Thyroid gland (tissue), 4 donors: ENCODE measurements at regions not wholly inside any gene's neighbourhood (a gene's known extent, or its start where the extent isn't known, plus 50 kb on each side); places are given as distances from the start of the nearest gene placed in this dataset.

Experiments used
- DNase-seq, 2 donors: peaks; one replicate each; pipeline ENCODE4 v3.0.0-alpha.2; 2019
- H3K27ac ChIP-seq, 3 donors: fragments of 200-600 bp; sonication (generic); 1 replicate in 2 of 3; 2 replicates in 1 of 3; pipeline ENCODE4 v1.5.1; 2016 to 2019; ENCODE audit warnings: mild to moderate bottlenecking in 1 of 3, moderate library complexity in 1 of 3
- H3K27me3 ChIP-seq: fragments of 200-600 bp; sonication (generic); one replicate; pipeline ENCODE4 v1.5.1; 2019
- H3K36me3 ChIP-seq, 2 donors: fragments of 200-600 bp; sonication (generic); one replicate each; pipeline ENCODE4 v1.5.1; 2016 to 2019
- H3K4me1 ChIP-seq, 2 donors: fragments of 200-600 bp; sonication (generic); one replicate each; pipeline ENCODE4 v1.5.1; 2017 to 2019
- H3K4me3 ChIP-seq, 3 donors: fragments of 200-600 bp; sonication (generic); replicated peaks in 1 of 3; 1 replicate in 2 of 3; 2 replicates in 1 of 3; pipeline ENCODE4 v1.5.1; 2016; ENCODE audit warnings: mild to moderate bottlenecking in 1 of 3
- H3K9me3 ChIP-seq: fragments of 200-600 bp; sonication (generic); one replicate; pipeline ENCODE4 v1.5.1; 2017
- CTCF ChIP-seq, 6 experiments: fragments of 200-600 bp in 3 of 6; fragments of 450-650 bp in 3 of 6; sonication (generic) in 3 of 6; IDR thresholded peaks; one replicate each; pipeline ENCODE4 v1.5.1; 2016 to 2019; ENCODE audit warnings: antibody characterized with exemption in 6 of 6, mild to moderate bottlenecking in 2 of 6, inconsistent platforms in 1 of 6, moderate library complexity in 1 of 6
- POLR2A ChIP-seq, 2 donors: fragments of 450-650 bp; IDR thresholded peaks; one replicate each; pipeline ENCODE4 v1.6.1; 2017; ENCODE audit warnings: antibody characterized with exemption in 2 of 2, mild to moderate bottlenecking in 2 of 2, moderate library complexity in 1 of 2
- WGBS, 2 donors: methylation state at CpG; one replicate each; pipeline ENCODE4 v1.1.5; 2017; 5-methylcytosine and 5-hydroxymethylcytosine counted together
- intact Hi-C: fragments of 100-400 bp; cut with DNase I; formaldehyde crosslinking; loops from one replicate; pipeline ENCODE4 v1.15.1; 2023

GRCh38 chr7:89927762-89928161 is 226.5 kb upstream of the STEAP1 start:
- H3K27ac ChIP-seq: no peak overlapping the region
- H3K4me1 ChIP-seq: no peaks in the 10 kb centered on the region
- H3K4me3 ChIP-seq: no peak overlapping the region
- intact Hi-C loops: no loop called here
- TF ChIP-seq CTCF (IDR thresholded peaks at IDR 0.05): no peak
- no peak for TF ChIP-seq POLR2A (IDR thresholded peaks at IDR 0.05)
- no peak for DNase-seq
- 29 to 56% methylated on average over 1 of the region's 1 CpG for WGBS, 2 donors
- H3K9me3 ChIP-seq: no peaks in the 10 kb centered on the region
- no peaks in the 10 kb centered on the region for H3K27me3 ChIP-seq
- H3K36me3 ChIP-seq: no peaks in the 10 kb centered on the region

DNA sequence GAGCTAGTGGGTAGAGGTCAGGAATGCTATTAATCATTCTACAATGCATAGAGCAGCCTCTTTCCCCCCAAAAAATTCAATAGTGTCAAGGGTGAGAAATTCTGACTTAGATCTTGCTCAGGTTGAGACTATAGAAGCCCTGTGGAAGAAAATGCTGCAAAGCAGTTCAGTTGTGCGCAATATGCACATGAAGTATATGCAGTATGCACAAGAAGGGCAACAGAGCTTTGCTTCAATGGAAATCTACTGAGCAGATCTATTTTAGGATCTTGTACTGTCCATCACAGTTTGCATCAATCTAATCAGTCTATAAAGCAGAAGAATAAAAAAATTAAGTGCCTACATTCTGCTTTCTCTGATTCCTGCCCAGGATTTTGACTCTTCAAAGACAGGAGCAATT is 225.8 kb upstream of the STEAP1 start:
- Histone ChIP-seq H3K4me3 (no peak overlapping the region), H3K4me1 (no peaks in the 10 kb centered on the region), H3K36me3 (no peaks in the 10 kb centered on the region), H3K27ac (no peak overlapping the region), H3K27me3 (no peaks in the 10 kb centered on the region), H3K9me3 (no peaks in the 10 kb centered on the region)
- TF ChIP-seq CTCF (IDR thresholded peaks at IDR 0.05): no peak
- no peak for TF ChIP-seq POLR2A (IDR thresholded peaks at IDR 0.05)
- 97 to 100% methylated on average over 1 of the region's 1 CpG for WGBS, 2 donors
- DNase-seq: no peak
- intact Hi-C loops: no loop called here

- DNase-seq: no peak
- no peaks in the 10 kb centered on the region for H3K27me3 ChIP-seq
- TF ChIP-seq CTCF (IDR thresholded peaks at IDR 0.05): no peak
- TF ChIP-seq POLR2A (IDR thresholded peaks at IDR 0.05): no peak
- H3K9me3 ChIP-seq: no peaks in the 10 kb centered on the region
- no peak overlapping the region for H3K4me3 ChIP-seq
- 49 to 61% methylated on average over 1 of the region's 1 CpG for WGBS, 2 donors
- intact Hi-C loops: no loop called here
- no peaks in the 10 kb centered on the region for H3K36me3 ChIP-seq
- H3K4me1 ChIP-seq: no peaks in the 10 kb centered on the region
- H3K27ac ChIP-seq: no peak overlapping the region
Measured at GRCh38 chr7:89934101-89934500, 220.2 kb upstream of the STEAP1 start.

GRCh38 chr7:89943525-89944050 is 210.7 kb upstream of the STEAP1 start:
- Histone ChIP-seq H3K27ac (no peak overlapping the region), H3K27me3 (no peaks in the 10 kb centered on the region), H3K4me1 (no peaks in the 10 kb centered on the region), H3K9me3 (no peaks in the 10 kb centered on the region), H3K4me3 (no peak overlapping the region), H3K36me3 (no peaks in the 10 kb centered on the region)
- 68% methylated on average over 3 of the region's 3 CpGs for WGBS, 2 donors
- no peak for DNase-seq
- no peak for TF ChIP-seq CTCF (IDR thresholded peaks at IDR 0.05)
- no peak for TF ChIP-seq POLR2A (IDR thresholded peaks at IDR 0.05)
- intact Hi-C loops: no loop called here

DNA sequence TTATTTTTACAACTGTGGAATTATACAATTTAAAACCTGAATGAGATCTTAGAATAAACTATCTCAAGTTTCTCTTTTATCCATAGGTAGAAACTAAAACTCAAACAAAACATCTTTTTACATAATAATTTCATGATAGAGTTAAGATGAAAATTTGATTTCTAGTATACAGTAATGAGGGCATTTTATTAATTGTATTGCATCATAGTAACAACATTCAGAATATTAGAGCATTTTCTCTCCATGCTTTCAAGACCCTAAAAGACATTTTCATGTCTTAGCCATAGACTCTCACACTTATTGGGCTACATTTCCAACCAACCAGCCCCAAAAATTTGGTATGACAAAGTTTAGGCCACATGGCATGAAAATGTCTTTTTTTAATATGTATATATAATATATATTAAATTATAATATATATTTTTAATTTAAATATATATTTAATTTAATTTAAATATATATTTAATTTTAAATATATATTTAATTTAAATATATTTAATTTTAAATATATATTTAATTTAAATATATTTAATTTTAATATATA is 195.7 kb upstream of the STEAP1 start:
- DNase-seq: no peak
- Histone ChIP-seq H3K27me3 (no peaks in the 10 kb centered on the region), H3K4me1 (no peaks in the 10 kb centered on the region), H3K9me3 (no peaks in the 10 kb centered on the region), H3K36me3 (no peaks in the 10 kb centered on the region), H3K4me3 (no peak overlapping the region), H3K27ac (no peak overlapping the region)
- TF ChIP-seq POLR2A (IDR thresholded peaks at IDR 0.05): no peak
- TF ChIP-seq CTCF (IDR thresholded peaks at IDR 0.05): no peak
- intact Hi-C loops: no loop called here
